GM23338 (cell line): ENCODE measurements at regions not wholly inside any gene's neighbourhood (a gene's known extent, or its start where the extent isn't known, plus 50 kb on each side); places are given as distances from the start of the nearest gene placed in this dataset.
"Not testable (repeated sequence)": the region's sequence is repeated elsewhere in the genome, so short reads cannot be mapped to it uniquely, and the experiment has no call there.

ENCODE experiments used
- ATAC-seq: fragments of 200-7000 bp; cut with Tn5 transposase; 3 replicates; pipeline ENCODE4 v1.9.1; 2020
- DNase-seq: peaks from one replicate; pipeline ENCODE4 v3.0.0-alpha.2; 2015; ENCODE audit warnings: low spot score
- H2AFZ ChIP-seq: fragments of 200-600 bp; sonication (generic); 2 replicates; pipeline ENCODE4 v1.8.0; 2016; ENCODE audit warnings: antibody characterized with exemption, mild to moderate bottlenecking, moderate library complexity
- H3F3A ChIP-seq: fragments of 200-600 bp; sonication (generic); replicated peaks from 2 replicates; pipeline ENCODE4 v1.8.0; 2017; ENCODE audit warnings: antibody characterized with exemption, mixed run types, low read depth
- H3K27ac ChIP-seq: fragments of 200-600 bp; sonication (generic); 2 replicates; pipeline ENCODE4 v1.6.1; 2016; ENCODE audit warnings: low read depth
- H3K27me3 ChIP-seq: fragments of 200-600 bp; sonication (generic); 2 replicates; pipeline ENCODE4 v1.8.0; 2016; ENCODE audit warnings: mild to moderate bottlenecking, mixed run types, moderate library complexity; ENCODE audit not compliant: insufficient read depth
- H3K36me3 ChIP-seq: fragments of 200-600 bp; sonication (generic); 2 replicates; pipeline ENCODE4 v1.8.0; 2016; ENCODE audit warnings: mild to moderate bottlenecking; ENCODE audit not compliant: insufficient read depth
- H3K4me1 ChIP-seq: fragments of 200-600 bp; sonication (generic); 2 replicates; pipeline ENCODE4 v1.8.0; 2016; ENCODE audit warnings: mild to moderate bottlenecking, moderate library complexity; ENCODE audit not compliant: insufficient read depth
- H3K4me2 ChIP-seq: fragments of 200-600 bp; sonication (generic); 2 replicates; pipeline ENCODE4 v1.7.1; 2017; ENCODE audit warnings: mixed run types
- H3K4me3 ChIP-seq: fragments of 200-600 bp; sonication (generic); 2 replicates; pipeline ENCODE4 v1.6.1; 2016; ENCODE audit warnings: mixed run types
- H3K79me2 ChIP-seq: fragments of 200-600 bp; sonication (generic); replicated peaks from 2 replicates; pipeline ENCODE4 v1.8.0; 2017; ENCODE audit warnings: mild to moderate bottlenecking; ENCODE audit not compliant: insufficient read depth
- H3K9me2 ChIP-seq: fragments of 200-600 bp; sonication (generic); 2 replicates; pipeline ENCODE4 v1.8.0; 2017; ENCODE audit not compliant: insufficient read depth
- H4K20me1 ChIP-seq: fragments of 200-600 bp; sonication (generic); replicated peaks from 2 replicates; pipeline ENCODE4 v1.8.0; 2017; ENCODE audit warnings: mild to moderate bottlenecking; ENCODE audit not compliant: insufficient read depth
- H3K27ac Mint-ChIP-seq: 2 replicates; pipeline ENCODE4 v1.8.0; 2020; ENCODE audit warnings: inconsistent platforms, mild to moderate bottlenecking, moderate library complexity, mixed read lengths
- H3K27me3 Mint-ChIP-seq: 3 replicates; pipeline ENCODE4 v1.8.0; 2022; ENCODE audit warnings: low read depth, mild to moderate bottlenecking, moderate library complexity, mixed read lengths, inconsistent platforms; ENCODE audit not compliant: insufficient read depth, poor library complexity
- H3K36me3 Mint-ChIP-seq: 3 replicates; pipeline ENCODE4 v1.8.0; 2021; ENCODE audit warnings: low read depth, mild to moderate bottlenecking, inconsistent platforms, moderate library complexity, mixed read lengths
- H3K4me1 Mint-ChIP-seq: 3 replicates; pipeline ENCODE4 v1.8.0; 2020; ENCODE audit warnings: mild to moderate bottlenecking, inconsistent platforms, mixed read lengths
- H3K4me3 Mint-ChIP-seq: 3 replicates; pipeline ENCODE4 v1.8.0; 2021; ENCODE audit warnings: moderate library complexity, mild to moderate bottlenecking, inconsistent platforms, mixed read lengths
- H3K9me3 Mint-ChIP-seq: 3 replicates; pipeline ENCODE4 v1.8.0; 2020; ENCODE audit warnings: moderate library complexity, mild to moderate bottlenecking, inconsistent platforms, mixed read lengths

DNA sequence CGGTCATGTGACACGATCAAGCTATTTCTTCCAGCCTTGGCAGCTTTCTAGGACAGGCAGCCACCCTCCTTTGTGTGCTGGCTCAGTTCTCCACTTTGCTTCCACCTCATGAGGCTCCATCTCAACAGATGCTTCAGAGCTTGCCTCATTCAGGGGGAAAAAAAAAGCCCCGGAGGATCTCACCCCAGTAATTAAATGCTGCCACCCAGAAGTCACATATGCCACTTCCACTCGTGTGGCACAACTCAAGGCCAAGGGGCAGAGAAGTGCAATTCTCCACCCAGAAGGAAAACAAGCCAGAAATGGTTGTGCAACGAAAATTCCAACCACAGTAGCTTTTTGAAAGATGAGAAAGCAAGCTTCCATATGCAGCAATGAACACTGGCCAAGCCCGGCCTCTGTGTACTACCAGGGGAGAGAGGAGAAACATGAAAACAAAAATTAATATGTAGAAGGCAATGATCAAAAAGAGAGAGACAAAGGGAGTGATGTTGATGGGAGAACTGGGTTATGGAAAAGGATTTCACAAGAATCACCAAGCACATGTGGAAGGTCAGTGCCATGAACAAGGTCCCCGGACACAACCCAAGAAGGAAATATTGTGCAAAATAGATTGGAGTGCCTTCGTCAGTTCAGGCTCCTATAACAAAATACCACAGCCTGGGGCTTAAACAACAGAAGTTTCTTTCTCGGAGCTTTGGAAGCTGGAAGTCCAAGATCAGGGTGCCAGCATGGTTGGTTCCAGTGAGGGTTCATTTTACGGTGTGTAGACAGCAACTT is 113.3 kb upstream of the RRN3 start:
- not testable (repeated sequence) for H3F3A ChIP-seq, H3K27me3 Mint-ChIP-seq, H3K9me3 Mint-ChIP-seq, ATAC-seq, H4K20me1 ChIP-seq, H3K27ac Mint-ChIP-seq, H3K36me3 Mint-ChIP-seq, H2AFZ ChIP-seq, H3K79me2 ChIP-seq, DNase-seq, H3K4me1 Mint-ChIP-seq, H3K4me3 Mint-ChIP-seq, H3K36me3 ChIP-seq, H3K27me3 ChIP-seq, H3K4me2 ChIP-seq, H3K9me2 ChIP-seq, H3K4me3 ChIP-seq, H3K27ac ChIP-seq, H3K4me1 ChIP-seq

DNA sequence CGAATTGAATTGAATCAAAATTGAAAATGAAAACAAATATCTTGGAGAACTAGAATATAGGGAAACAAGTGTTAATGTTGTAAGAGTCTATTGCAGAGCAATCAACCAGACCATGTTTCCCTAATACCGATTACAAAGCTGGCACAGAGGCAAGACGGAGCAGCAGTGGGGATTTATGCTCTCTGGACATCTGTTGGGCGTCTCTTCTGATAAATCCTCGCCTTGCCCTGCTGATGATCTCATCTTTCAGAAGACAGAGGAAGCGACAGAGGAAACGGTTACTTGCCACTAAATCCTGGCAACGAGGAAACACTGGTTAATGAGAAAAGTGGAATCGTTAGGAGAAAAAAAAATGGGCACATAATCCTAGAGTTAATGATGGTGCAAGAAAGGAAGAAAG is 112.4 kb upstream of the RRN3 start:
- not testable (repeated sequence) for H3K4me1 Mint-ChIP-seq, H3F3A ChIP-seq, H3K9me2 ChIP-seq, H3K27ac Mint-ChIP-seq, H3K27ac ChIP-seq, H3K79me2 ChIP-seq, H3K4me1 ChIP-seq, ATAC-seq, H3K9me3 Mint-ChIP-seq, H2AFZ ChIP-seq, H3K36me3 ChIP-seq, H3K4me2 ChIP-seq, H3K27me3 Mint-ChIP-seq, DNase-seq, H3K27me3 ChIP-seq, H3K36me3 Mint-ChIP-seq, H3K4me3 Mint-ChIP-seq, H4K20me1 ChIP-seq, H3K4me3 ChIP-seq

DNA sequence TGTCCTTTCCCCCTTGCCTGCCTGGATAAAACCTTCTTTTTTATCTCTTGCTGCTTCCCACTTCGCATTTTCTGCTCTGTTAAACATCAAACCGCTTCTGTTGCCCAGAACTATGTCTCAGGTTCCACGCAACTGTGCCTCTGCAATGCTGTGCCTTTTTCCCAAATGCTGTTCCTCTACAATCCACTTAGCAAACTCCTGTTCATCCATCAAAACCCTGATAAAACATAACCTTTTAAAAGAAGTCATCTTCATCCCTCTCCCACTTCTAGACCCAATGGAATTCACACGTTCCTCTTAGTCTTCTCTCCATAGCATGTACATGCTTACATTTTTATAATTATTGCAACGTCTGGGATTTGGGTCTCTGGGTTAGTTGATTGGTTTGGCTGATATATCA is 111.9 kb upstream of the RRN3 start:
- not testable (repeated sequence) for H3K27me3 Mint-ChIP-seq, H3K4me3 Mint-ChIP-seq, H3K27me3 ChIP-seq, H3K27ac ChIP-seq, H3K36me3 ChIP-seq, H3K9me3 Mint-ChIP-seq, H3K36me3 Mint-ChIP-seq, H4K20me1 ChIP-seq, DNase-seq, H3F3A ChIP-seq, H3K4me1 ChIP-seq, H3K27ac Mint-ChIP-seq, H3K4me3 ChIP-seq, H3K4me1 Mint-ChIP-seq, H3K79me2 ChIP-seq, H3K4me2 ChIP-seq, H2AFZ ChIP-seq, ATAC-seq, H3K9me2 ChIP-seq

DNA sequence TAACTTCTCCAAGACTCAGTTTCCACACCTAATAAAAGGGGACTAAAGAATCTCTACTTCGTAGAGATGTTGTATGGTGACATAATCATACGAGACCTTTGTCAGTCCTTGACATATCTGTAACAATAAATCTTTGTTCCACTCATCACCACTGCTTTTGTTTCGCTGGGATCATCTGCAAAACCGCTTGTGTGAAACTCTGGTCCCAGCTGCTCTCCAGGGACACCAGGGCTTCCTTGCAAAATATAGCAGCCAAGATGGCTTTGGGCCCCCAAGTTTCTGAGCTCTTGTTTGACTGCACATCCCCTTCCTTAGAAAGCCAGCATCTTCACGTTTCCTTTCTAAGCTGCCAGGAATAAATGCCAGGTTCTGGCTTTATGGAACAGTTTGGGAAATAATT is 110.5 kb upstream of the RRN3 start:
- not testable (repeated sequence) for H3K4me1 ChIP-seq, H3K27me3 Mint-ChIP-seq, H2AFZ ChIP-seq, H3K9me2 ChIP-seq, H3K9me3 Mint-ChIP-seq, H3K36me3 Mint-ChIP-seq, H3K27ac Mint-ChIP-seq, ATAC-seq, H3K27me3 ChIP-seq, H3K4me2 ChIP-seq, H3K4me1 Mint-ChIP-seq, H3K4me3 Mint-ChIP-seq, H4K20me1 ChIP-seq, H3K79me2 ChIP-seq, H3K4me3 ChIP-seq, H3K27ac ChIP-seq, H3F3A ChIP-seq, H3K36me3 ChIP-seq, DNase-seq

DNA sequence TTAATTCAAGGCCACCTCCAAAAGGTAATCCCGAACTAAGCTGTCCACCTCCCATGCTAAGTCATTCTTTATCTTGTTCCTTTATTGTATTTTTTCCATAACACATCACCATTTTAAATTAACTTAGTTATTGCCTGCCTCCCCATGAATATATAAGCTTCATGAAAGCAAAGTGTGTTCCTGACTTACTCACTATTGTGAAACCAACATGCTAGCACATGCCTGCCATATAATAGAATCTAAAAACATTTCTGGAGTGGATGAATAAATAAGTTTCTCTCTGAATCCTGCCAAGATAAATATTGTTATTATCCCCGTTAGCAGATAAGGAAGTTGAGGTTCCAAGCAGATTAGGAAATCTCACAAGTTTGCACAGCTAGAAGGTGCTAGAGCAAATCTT is 98.7 kb upstream of the RRN3 start:
- not testable (repeated sequence) for H2AFZ ChIP-seq, H3F3A ChIP-seq, H3K4me3 ChIP-seq, H3K36me3 Mint-ChIP-seq, H3K27me3 Mint-ChIP-seq, ATAC-seq, DNase-seq, H3K27me3 ChIP-seq, H3K4me3 Mint-ChIP-seq, H3K9me3 Mint-ChIP-seq, H3K36me3 ChIP-seq, H3K27ac ChIP-seq, H3K4me2 ChIP-seq, H3K4me1 ChIP-seq, H3K79me2 ChIP-seq, H3K9me2 ChIP-seq, H4K20me1 ChIP-seq, H3K4me1 Mint-ChIP-seq, H3K27ac Mint-ChIP-seq

DNA sequence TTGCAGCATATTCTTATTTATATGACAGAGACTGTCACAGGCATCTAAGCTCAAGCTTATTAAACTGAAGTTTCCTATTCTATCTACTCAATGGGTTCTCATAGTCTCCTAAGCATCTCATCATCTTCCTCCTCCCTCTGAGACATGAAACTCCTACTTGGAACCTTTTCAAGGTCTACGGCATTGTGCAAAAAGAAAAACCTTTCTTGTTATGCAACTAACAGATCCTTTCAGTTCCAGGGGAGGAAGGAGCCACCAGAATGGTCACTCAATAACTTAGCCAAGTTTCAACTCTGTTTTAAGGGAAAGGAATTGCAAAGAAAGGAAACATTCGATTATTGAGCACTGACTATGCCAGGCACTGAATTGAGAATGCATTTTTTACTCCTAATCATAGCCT is 98.1 kb upstream of the RRN3 start:
- not testable (repeated sequence) for H3K27ac Mint-ChIP-seq, H3K27me3 Mint-ChIP-seq, H3K4me1 ChIP-seq, H3K27ac ChIP-seq, H3K4me3 ChIP-seq, H3K4me3 Mint-ChIP-seq, H3K9me3 Mint-ChIP-seq, H3K36me3 Mint-ChIP-seq, ATAC-seq, H2AFZ ChIP-seq, H3F3A ChIP-seq, H4K20me1 ChIP-seq, H3K27me3 ChIP-seq, H3K4me2 ChIP-seq, DNase-seq, H3K79me2 ChIP-seq, H3K9me2 ChIP-seq, H3K4me1 Mint-ChIP-seq, H3K36me3 ChIP-seq

DNA sequence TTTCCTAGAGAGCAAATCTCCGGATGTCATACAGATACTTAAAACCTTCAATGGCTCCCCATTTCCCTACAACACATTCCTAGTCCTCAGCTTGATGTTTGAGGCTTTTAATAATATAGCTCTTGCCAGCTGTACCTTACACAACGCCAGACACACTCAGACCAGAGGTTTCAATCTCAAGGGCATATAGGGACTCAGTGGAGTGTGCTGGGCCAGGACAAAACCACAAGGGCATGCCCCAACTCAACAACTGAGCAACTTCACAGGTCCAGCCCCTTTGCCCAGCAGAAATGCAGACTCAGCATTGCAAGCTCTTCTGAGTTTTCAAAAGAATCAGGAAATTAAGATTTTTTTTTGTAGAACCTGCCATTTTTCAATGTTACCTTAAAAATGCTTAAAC is 95.4 kb upstream of the RRN3 start:
- H4K20me1 ChIP-seq, DNase-seq, H3K9me2 ChIP-seq, H3K27me3 Mint-ChIP-seq, H3K4me3 ChIP-seq, H3K4me1 ChIP-seq, H3F3A ChIP-seq, H3K4me2 ChIP-seq, H3K27me3 ChIP-seq, H3K4me1 Mint-ChIP-seq, H3K9me3 Mint-ChIP-seq, ATAC-seq, H3K36me3 ChIP-seq, H3K79me2 ChIP-seq, H3K27ac Mint-ChIP-seq, H3K4me3 Mint-ChIP-seq, H3K36me3 Mint-ChIP-seq, H3K27ac ChIP-seq, H2AFZ ChIP-seq: not testable (repeated sequence)
